ENCODE measurements at regions not wholly inside any gene's neighbourhood (a gene's known extent, or its start where the extent isn't known, plus 50 kb on each side); places are given as distances from the start of the nearest gene placed in this dataset.

DNA sequence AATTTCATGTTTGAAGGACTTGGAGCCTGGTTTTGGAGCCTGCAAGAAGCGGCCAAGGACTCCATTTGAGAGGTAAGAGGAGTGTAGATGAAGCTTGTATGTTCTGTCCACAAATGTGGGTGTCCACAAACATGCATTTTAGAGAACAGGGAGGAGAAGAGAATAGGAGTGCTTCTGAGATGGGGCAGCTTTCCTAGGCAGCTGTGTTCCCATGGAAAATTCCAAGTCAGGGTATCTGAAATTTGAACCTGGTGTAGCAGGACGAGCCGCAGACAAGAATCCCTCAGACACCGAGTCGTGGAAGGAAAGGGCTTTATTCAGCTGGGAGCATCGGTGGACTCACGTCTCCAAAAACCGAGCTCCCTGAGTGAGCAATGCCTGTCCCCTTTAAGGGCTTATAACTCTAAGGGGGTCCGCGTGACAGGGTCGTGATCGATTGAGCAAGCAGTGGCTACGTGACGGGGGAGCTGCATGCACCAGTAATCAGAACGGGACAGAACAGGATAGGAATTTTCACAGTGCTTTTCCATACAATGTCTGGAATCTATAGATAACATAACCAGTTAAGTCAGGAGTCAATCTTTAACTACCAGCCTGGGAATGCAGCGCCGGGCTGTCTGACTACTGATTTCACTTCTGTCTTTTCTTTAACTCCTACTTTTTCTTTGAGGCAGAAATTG lies 71.4 kb upstream of the WDR72 start:
- TF ChIP-seq TCF7 (CRISPR knock-in tag; IDR thresholded peaks at IDR 0.05; ENCODE audit: low read depth) (no peak), CTCF (IDR thresholded peaks at IDR 0.05) (no peak), SOX15 (CRISPR knock-in tag; IDR thresholded peaks at IDR 0.05) (no peak), NFE2L1 (CRISPR knock-in tag; IDR thresholded peaks at IDR 0.05) (no peak), ZBTB21 (CRISPR knock-in tag; IDR thresholded peaks at IDR 0.05; ENCODE audit: borderline replicate concordance) (no peak)
- TF ChIP-seq, protein P1, sequence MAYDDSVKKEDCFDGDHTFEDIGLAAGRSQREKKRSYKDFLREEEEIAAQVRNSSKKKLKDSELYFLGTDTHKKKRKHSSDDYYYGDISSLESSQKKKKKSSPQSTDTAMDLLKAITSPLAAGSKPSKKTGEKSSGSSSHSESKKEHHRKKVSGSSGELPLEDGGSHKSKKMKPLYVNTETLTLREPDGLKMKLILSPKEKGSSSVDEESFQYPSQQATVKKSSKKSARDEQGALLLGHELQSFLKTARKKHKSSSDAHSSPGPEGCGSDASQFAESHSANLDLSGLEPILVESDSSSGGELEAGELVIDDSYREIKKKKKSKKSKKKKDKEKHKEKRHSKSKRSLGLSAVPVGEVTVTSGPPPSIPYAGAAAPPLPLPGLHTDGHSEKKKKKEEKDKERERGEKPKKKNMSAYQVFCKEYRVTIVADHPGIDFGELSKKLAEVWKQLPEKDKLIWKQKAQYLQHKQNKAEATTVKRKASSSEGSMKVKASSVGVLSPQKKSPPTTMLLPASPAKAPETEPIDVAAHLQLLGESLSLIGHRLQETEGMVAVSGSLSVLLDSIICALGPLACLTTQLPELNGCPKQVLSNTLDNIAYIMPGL (CRISPR knock-in tag; IDR thresholded peaks at IDR 0.05) = no peak
- TF ChIP-seq, protein P2, sequence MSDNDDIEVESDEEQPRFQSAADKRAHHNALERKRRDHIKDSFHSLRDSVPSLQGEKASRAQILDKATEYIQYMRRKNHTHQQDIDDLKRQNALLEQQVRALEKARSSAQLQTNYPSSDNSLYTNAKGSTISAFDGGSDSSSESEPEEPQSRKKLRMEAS (CRISPR knock-in tag; IDR thresholded peaks at IDR 0.05) = no peak
- TF ChIP-seq, protein P3, sequence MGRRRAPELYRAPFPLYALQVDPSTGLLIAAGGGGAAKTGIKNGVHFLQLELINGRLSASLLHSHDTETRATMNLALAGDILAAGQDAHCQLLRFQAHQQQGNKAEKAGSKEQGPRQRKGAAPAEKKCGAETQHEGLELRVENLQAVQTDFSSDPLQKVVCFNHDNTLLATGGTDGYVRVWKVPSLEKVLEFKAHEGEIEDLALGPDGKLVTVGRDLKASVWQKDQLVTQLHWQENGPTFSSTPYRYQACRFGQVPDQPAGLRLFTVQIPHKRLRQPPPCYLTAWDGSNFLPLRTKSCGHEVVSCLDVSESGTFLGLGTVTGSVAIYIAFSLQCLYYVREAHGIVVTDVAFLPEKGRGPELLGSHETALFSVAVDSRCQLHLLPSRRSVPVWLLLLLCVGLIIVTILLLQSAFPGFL (CRISPR knock-in tag; IDR thresholded peaks at IDR 0.05; ENCODE audit: borderline replicate concordance) = no peak
- TF ChIP-seq, protein P4, sequence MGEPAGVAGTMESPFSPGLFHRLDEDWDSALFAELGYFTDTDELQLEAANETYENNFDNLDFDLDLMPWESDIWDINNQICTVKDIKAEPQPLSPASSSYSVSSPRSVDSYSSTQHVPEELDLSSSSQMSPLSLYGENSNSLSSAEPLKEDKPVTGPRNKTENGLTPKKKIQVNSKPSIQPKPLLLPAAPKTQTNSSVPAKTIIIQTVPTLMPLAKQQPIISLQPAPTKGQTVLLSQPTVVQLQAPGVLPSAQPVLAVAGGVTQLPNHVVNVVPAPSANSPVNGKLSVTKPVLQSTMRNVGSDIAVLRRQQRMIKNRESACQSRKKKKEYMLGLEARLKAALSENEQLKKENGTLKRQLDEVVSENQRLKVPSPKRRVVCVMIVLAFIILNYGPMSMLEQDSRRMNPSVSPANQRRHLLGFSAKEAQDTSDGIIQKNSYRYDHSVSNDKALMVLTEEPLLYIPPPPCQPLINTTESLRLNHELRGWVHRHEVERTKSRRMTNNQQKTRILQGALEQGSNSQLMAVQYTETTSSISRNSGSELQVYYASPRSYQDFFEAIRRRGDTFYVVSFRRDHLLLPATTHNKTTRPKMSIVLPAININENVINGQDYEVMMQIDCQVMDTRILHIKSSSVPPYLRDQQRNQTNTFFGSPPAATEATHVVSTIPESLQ (CRISPR knock-in tag; IDR thresholded peaks at IDR 0.05) = no peak

All from WTC11 (cell line).